ES-I3 (cell line): ENCODE measurements at regions not wholly inside any gene's neighbourhood (a gene's known extent, or its start where the extent isn't known, plus 50 kb on each side); places are given as distances from the start of the nearest gene placed in this dataset.

ENCODE experiments used
- H3K36me3 ChIP-seq: 2 replicates; pipeline ENCODE4 v1.6.1; 2013; ENCODE audit warnings: mild to moderate bottlenecking, low read length, control low read depth, moderate library complexity; ENCODE audit not compliant: insufficient read depth
- H3K4me1 ChIP-seq: 2 replicates; pipeline ENCODE4 v1.6.1; 2013; ENCODE audit warnings: mild to moderate bottlenecking, control low read depth, low read length; ENCODE audit not compliant: insufficient read depth
- H3K9ac ChIP-seq: 2 replicates; pipeline ENCODE4 v1.6.1; 2013; ENCODE audit warnings: low read depth, mild to moderate bottlenecking, low read length, moderate library complexity
- H3K9me3 ChIP-seq: 2 replicates; pipeline ENCODE4 v1.6.1; 2013; ENCODE audit warnings: mild to moderate bottlenecking, low read length, moderate library complexity; ENCODE audit not compliant: control insufficient read depth, insufficient read depth

DNA sequence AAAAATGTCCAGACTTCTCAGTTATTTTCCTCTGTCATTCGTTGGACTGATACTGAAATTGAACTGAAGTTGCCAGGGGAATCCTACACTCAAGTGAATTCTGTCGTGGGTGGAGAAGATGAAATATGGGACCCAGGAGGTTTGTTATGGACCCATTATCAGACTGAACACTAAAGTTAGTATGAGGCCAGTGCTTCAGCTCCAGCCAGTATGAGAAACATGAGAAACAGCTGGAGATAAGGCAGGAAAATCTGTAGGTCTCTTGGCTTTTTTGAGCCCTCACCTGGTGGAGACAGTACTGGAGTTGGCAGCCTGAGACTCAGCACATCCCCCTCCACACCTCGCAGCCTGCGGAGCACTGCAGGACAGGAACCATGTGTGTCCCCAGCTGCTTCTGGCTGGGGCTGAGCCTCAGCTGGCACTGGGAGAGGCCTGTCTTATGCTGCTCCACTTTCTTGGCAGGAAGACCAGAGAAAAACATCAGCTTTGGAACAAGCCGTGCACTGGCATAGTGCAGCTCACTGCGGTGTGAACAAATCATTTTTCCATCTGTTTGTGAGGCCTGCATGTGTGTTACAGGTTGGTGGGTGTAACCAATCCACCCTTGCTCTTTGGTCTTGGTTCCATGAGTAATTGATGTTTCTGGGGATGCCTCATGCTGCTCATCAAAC, 641.0 kb downstream of the FGF9 start:
- no peaks in the 10 kb centered on the region for H3K4me1 ChIP-seq
- H3K36me3 ChIP-seq: no peaks in the 10 kb centered on the region
- H3K9me3 ChIP-seq: peaks cover 4% of the 10 kb centered on the region; the same call in 1 of the 2 replicates

DNA sequence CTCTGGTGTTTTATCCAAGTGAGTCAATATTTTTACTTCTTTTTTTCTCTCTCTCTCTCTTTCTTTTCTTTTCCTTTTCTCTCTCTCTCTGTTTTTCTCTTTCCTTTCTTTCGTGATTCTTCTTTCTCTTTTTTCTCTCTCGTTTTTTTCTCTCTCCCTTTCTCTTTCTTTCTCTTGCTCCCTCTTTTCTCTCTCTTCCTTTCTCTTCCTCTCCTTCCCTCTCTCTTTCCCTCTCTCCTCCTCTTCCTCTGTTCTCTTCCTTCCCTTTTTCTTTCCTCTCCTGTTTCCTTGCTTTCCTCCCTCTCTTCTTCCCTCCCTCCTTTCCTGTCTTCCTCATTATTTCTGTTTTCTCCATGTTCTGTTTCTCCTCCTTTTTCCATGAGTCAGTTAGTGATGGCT, 641.5 kb downstream of the FGF9 start:
- Histone ChIP-seq H3K9me3 (peaks cover 4% of the 10 kb centered on the region; the same call in 1 of the 2 replicates), H3K4me1 (no peaks in the 10 kb centered on the region), H3K36me3 (no peaks in the 10 kb centered on the region), H3K9ac (no peak overlapping the region)

More for the DNA sequence above, 641.0 kb downstream of the FGF9 start:
- no peak overlapping the region for H3K9ac ChIP-seq

DNA sequence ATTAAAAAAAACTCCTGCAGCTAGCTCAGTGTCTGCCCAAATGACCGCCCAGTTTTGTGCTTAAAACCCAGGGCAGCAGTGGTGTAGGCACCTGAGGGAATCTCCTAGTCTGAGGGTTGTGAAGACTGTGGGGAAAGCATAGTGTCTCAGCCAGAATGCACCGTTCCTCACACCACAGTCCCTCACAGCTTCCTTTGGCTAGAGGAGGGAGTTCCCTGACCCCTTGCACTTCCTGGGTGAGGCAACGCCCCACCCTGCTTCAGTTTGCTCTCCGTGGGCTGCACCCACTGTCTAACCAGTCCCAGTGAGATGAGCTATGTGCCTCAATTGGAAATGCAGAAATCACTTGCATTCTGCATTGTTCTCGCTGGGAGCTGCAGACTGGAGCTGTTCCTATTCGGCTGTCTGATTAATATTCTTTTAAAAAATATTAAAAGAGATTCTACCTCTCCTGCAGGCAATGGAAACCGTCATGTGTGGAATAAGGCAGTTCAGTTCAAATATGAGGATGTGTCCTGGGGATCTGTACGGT, 645.7 kb downstream of the FGF9 start:
- Histone ChIP-seq H3K4me1 (no peaks in the 10 kb centered on the region), H3K9ac (no peak overlapping the region), H3K36me3 (no peaks in the 10 kb centered on the region), H3K9me3 (peaks cover 4% of the 10 kb centered on the region; the same call in 1 of the 2 replicates)

DNA sequence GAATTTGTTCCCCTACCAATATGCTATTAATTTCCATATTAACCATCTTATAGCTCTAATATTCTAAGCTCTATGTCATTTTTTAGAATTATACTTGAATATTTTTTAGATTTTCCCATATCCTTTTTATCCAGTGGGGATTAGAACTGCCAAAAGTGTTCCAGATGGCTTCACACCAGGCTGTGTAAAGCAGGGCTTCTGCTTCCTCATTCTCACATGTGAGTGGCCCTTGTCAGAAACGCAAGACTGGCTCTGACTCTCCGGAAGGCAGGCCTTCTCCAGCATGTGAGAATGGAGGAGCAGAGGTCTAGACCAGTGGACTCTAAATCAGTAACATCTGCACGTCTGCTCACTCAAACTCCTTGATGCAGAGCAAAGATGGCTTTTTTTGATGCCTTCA, 650.1 kb downstream of the FGF9 start:
- peaks cover 4% of the 10 kb centered on the region; the same call in 1 of the 2 replicates for H3K4me1 ChIP-seq
- H3K9me3 ChIP-seq: peaks cover under 1% of the 10 kb centered on the region
- no peak overlapping the region for H3K9ac ChIP-seq
- no peaks in the 10 kb centered on the region for H3K36me3 ChIP-seq

DNA sequence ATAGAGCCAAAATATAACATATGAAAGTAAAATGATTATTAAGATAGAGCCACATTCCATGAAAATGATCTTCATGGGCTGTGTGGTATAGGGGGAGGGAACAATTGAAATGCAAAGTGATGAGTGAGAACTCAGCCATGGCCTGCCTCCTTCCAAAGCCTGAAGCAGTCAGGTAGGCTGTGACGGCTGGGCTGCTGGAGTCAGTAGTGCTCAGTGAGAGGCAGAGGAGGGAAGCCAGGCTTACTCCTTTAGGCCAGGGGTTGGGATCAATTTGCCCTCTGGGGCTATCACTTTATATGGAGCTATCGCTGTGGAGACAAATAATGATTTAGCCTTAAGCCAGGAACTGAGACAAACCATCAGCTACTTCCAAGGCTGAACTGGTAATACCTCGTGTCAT, 654.9 kb downstream of the FGF9 start:
- peaks cover 4% of the 10 kb centered on the region; the same call in 1 of the 2 replicates for H3K4me1 ChIP-seq
- H3K9ac ChIP-seq: no peak overlapping the region
- H3K9me3 ChIP-seq: no peaks in the 10 kb centered on the region; the same call in 1 of the 2 replicates
- H3K36me3 ChIP-seq: no peaks in the 10 kb centered on the region

DNA sequence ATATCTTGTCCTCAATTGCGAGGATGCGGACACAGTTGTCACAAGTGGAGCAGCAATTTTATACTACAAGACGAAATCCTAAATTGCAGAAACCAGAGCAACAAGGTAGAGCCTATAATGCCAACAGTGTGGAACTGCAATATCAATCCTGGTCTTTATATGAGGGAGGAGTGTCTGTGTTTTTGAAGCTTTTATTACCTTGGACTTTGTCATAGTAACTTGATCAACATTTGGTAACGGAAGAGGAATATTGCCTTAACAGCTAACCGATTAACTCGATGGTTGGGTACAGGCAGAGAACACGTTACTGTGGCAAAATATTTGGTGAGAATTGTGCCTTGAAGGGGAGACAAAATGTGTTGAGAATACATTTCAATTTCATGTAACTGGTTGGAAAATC, 661.5 kb downstream of the FGF9 start:
- Histone ChIP-seq H3K9ac (no peak overlapping the region), H3K9me3 (no peaks in the 10 kb centered on the region), H3K4me1 (no peaks in the 10 kb centered on the region), H3K36me3 (no peaks in the 10 kb centered on the region)

DNA sequence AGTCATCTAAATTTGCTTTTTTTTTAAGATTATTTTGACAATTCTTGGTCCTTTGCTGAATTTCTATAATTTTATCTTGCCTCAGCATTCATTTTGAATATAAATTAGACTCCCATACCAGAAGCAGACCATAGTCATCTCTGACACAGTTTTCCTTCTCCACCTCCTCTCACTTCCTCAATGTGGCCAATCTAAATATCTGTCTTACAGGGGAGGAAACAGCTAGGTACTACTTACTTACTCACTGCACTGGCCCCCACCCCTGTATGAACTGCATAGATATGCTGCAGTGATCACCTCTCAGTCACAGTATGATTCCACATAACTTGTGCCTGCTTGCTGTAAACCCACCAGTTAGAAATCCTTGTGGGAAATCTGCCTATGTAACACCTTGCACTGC, 665.6 kb downstream of the FGF9 start:
- Histone ChIP-seq H3K9me3 (no peaks in the 10 kb centered on the region; the same call in 1 of the 2 replicates), H3K4me1 (no peaks in the 10 kb centered on the region), H3K9ac (no peak overlapping the region), H3K36me3 (no peaks in the 10 kb centered on the region)

DNA sequence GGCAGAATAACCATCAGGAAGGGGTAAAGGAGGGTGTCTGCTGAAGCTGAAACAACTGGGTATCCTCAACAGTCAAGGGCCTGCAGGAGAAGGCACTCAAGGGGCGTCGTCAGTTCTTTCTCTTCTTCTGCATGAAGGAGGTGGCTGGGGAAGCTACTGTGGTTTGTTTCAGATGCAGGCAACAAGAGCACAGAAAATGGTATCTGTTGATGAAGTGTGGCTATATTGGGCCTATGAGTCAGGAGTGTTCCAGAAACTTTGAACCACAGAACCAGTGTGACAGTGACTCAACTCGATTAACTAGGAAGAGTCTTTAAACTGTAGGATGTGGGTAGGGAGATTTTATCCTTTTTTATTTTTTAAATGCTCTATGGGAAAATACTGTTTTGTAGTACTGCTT, 686.3 kb downstream of the FGF9 start:
- Histone ChIP-seq H3K36me3 (no peaks in the 10 kb centered on the region), H3K9me3 (no peaks in the 10 kb centered on the region), H3K9ac (no peak overlapping the region), H3K4me1 (no peaks in the 10 kb centered on the region)

DNA sequence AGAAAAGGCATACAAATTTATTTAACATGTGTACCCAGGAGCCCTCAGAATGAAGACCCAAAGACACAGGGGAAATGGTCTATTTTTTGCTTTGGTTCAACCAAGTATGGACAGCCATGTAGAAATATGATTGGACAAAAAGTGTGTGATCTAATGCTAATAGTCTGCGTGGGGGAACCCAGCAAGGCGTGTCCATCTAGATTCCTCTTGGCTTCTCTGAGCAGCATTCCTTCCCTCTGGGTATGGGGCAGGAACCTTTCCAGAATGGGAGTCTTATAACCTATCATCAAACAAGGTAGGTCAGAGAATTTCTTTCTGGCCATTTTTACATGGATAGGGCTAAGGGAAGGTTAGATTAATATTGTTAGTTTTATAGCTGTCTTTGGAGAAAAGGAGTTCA, 698.2 kb downstream of the FGF9 start:
- Histone ChIP-seq H3K36me3 (no peaks in the 10 kb centered on the region), H3K9me3 (peaks cover 13% of the 10 kb centered on the region), H3K9ac (no peak overlapping the region), H3K4me1 (peaks cover 14% of the 10 kb centered on the region; the same call in 1 of the 2 replicates)

DNA sequence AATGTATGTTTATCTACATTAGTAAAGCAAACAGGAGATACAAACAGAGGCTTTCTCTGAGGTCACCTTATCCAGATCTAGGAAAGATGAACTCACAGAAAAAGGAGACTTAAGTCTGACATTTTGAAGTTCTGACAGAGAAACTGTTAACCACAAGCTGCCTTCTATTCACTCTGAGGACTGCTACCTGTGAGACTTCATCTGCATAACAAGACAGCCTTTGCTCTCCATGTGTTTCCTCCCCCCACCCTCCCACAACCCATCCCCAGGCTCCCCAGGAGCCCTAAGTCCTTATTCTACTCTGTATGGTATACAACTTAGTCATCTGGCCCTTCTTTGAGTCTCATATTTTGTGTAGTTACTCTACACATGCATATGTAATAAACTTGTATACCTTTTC, 699.0 kb downstream of the FGF9 start:
- Histone ChIP-seq H3K4me1 (peaks cover 14% of the 10 kb centered on the region; the same call in 1 of the 2 replicates), H3K36me3 (no peaks in the 10 kb centered on the region), H3K9me3 (peaks cover 13% of the 10 kb centered on the region), H3K9ac (no peak overlapping the region)

DNA sequence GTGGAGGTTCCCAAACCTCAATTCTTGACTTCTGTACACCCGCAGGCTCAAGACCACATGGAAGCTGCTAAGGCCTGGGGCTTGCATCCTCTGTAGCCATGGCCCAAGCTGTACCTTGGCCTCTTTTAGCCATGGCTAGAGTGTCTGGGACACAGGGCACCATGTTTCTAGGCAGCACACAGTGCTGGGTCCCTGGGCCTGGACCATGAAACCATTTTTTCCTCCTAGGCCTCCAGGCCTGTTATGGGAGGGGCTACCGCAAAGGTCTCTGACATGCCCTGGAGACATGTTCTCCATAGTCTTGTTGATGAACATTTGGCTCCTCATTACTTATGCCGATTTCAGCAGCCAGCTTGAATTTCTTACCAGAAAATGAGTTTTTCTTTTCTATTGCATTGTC, 701.4 kb downstream of the FGF9 start:
- H3K9ac ChIP-seq: no peak overlapping the region
- no peaks in the 10 kb centered on the region for H3K36me3 ChIP-seq
- peaks cover 14% of the 10 kb centered on the region; the same call in 1 of the 2 replicates for H3K4me1 ChIP-seq
- peaks cover 13% of the 10 kb centered on the region for H3K9me3 ChIP-seq

DNA sequence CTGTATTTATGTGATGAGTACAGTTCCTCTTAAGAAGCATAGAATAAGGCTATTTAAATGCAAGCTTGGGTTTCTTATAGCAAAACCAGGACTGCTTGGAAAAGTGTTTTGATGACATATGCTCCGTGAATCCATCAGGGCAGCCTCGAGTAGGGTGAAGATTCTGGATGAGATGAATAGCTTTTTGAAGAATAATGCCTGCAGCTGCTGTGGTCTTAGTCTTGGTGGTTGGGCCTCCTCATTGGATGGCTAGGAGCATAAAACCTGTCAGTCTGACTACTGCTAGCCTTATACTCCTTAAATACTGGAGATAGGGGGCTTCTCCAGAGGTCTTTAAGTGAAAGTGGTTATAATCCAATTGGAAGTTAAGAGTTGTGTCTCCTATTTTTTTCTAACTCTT, 704.3 kb downstream of the FGF9 start:
- Histone ChIP-seq H3K9me3 (peaks cover 17% of the 10 kb centered on the region), H3K4me1 (0 out of 2 replicates have a peak, but pooled peaks cover 2% of the 10 kb centered on the region), H3K36me3 (no peaks in the 10 kb centered on the region), H3K9ac (no peak overlapping the region)

DNA sequence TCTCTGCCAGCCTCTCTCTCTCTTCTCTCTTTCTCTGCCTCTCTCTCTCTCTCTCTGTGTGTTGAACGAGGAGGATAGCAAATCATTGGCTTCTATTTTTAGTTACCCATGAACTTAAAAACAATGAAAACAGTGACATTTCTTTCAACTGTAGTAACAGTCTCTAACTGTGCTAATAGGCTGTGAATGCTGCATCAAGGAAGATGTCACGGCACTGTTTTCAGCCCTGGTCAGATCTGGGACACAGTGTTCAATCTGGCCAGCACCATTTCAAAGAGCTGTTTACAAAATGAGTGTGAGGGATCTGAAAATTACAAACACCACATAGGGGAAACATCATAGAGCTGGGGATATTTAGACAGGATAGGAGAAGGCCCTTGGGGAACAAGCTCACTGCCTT, 717.0 kb downstream of the FGF9 start:
- H3K9me3 ChIP-seq: no peaks in the 10 kb centered on the region
- no peaks in the 10 kb centered on the region for H3K4me1 ChIP-seq
- no peak overlapping the region for H3K9ac ChIP-seq
- H3K36me3 ChIP-seq: no peaks in the 10 kb centered on the region

DNA sequence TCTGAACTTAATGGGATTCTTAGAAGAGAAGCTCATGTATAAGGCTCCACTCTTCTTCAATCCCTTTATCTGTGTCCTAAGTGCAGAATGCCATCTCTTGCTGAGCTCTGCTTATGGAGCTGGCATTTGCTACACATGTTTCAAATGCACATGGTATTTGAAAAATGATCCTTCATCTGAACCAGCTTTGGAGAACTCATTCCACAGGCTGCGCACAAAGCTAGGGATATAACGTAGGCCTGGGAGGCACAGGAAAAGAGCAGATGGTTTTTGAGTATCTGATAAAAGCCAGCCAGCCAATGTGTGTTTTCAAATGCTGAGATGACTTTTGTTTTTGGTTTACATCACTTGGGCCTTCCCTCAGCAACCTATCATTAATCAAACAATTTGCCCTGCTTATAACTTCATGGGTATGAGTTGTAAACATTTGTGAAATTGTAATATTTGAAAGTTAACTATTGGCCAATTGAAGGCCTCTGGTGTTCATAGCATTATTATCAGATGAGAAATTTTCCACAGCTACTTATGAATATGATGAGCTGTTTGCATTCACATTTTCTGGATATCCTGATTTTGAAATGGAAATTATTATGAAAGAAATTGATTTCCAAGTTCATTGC, 729.0 kb downstream of the FGF9 start:
- Histone ChIP-seq H3K36me3 (no peaks in the 10 kb centered on the region), H3K9me3 (no peaks in the 10 kb centered on the region), H3K4me1 (no peaks in the 10 kb centered on the region), H3K9ac (no peak overlapping the region)

DNA sequence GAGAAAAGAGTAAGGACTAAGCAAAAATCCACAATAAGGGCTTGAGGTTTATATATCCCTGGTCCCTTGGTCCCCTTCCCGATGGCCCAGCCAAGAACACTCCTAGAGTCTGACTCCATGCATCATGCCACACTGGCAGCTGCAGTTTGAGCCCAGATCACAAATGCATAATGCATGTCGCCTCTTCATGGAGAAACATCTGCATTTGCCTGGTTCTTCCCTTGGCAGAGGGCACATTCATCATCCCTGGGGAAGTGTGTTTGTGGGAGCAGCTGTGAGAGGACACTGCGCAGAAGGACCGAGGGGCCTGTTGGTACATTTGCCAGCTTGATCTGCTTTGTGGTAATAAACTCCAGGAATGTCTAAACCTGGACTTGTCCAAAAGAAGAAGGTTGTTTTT, 731.8 kb downstream of the FGF9 start:
- Histone ChIP-seq H3K4me1 (no peaks in the 10 kb centered on the region), H3K9me3 (no peaks in the 10 kb centered on the region), H3K9ac (no peak overlapping the region), H3K36me3 (no peaks in the 10 kb centered on the region)
